D721Med (cell line): ENCODE measurements at regions not wholly inside any gene's neighbourhood (a gene's known extent, or its start where the extent isn't known, plus 50 kb on each side); places are given as distances from the start of the nearest gene placed in this dataset.
"Not testable (repeated sequence)": the region's sequence is repeated elsewhere in the genome, so short reads cannot be mapped to it uniquely, and the experiment has no call there.

Source experiments
- DNase-seq: peaks from one replicate; pipeline ENCODE4 v3.0.0; 2011; ENCODE audit warnings: low spot score; ENCODE audit not compliant: insufficient read length
- FAIRE-seq: peaks from 2 replicates; lab custom pipeline; 2011; peaks lifted over from hg19 to GRCh38; lab: Jason Lieb, UNC
- CTCF ChIP-seq: IDR thresholded peaks from 2 replicates; pipeline ENCODE4 v1.5.1; 2012; ENCODE audit warnings: mild to moderate bottlenecking, control low read depth; ENCODE audit not compliant: insufficient read depth; ENCODE audit errors: missing control alignments

- no peak for TF ChIP-seq CTCF
- FAIRE-seq = no peak
- DNase-seq = no peak
These were observed 182.8 kb downstream of the UTRN start for GRCh38 chr6:144467921-144468320.

- FAIRE-seq (no peak), DNase-seq (no peak)
- no peak for TF ChIP-seq CTCF
These were observed 183.6 kb downstream of the UTRN start for GRCh38 chr6:144468709-144469108.

- TF ChIP-seq CTCF = no peak
- FAIRE-seq (no peak), DNase-seq (no peak)
These were observed 184.0 kb downstream of the UTRN start for GRCh38 chr6:144469144-144469575.

GRCh38 chr6:144470201-144470600, 185.1 kb downstream of the UTRN start:
- not testable (repeated sequence) for FAIRE-seq, DNase-seq

- no peak for TF ChIP-seq CTCF
- DNase-seq (no peak), FAIRE-seq (no peak)
These were observed 186.9 kb downstream of the UTRN start for GRCh38 chr6:144471986-144472385.

GRCh38 chr6:144474290-144474689, 189.2 kb downstream of the UTRN start:
- FAIRE-seq (no peak), DNase-seq (no peak)
- TF ChIP-seq CTCF = no peak

GRCh38 chr6:144474904-144475303, 189.8 kb downstream of the UTRN start:
- FAIRE-seq = no peak
- DNase-seq = no peak
- no peak for TF ChIP-seq CTCF

GRCh38 chr6:144475411-144475810, 190.3 kb downstream of the UTRN start:
- no peak for DNase-seq
- no peak for TF ChIP-seq CTCF
- FAIRE-seq = no peak
